SK-N-SH (cell line): ENCODE measurements at regions not wholly inside any gene's neighbourhood (a gene's known extent, or its start where the extent isn't known, plus 50 kb on each side); places are given as distances from the start of the nearest gene placed in this dataset.

Source experiments
- CTCF ChIA-PET: fragments of 300-600, 350-600 bp; formaldehyde crosslinking; extraction: SDS; loops from one replicate; lab custom pipeline; 2021; lab: Yijun Ruan, JAX
- POLR2A ChIA-PET: fragments of 350-600 bp; sonication (Branson Sonifier 250); formaldehyde crosslinking; extraction: SDS; loops from one replicate; lab custom pipeline; 2020; ENCODE audit warnings: antibody characterized with exemption, inconsistent platforms; lab: Yijun Ruan, JAX
- DNase-seq: peaks from one replicate; pipeline ENCODE4 v3.0.0; 2012
- H2AFZ ChIP-seq: fragments of 200-600 bp; sonication (generic); 2 replicates; pipeline ENCODE4 v1.8.1; 2016; ENCODE audit warnings: antibody characterized with exemption, mild to moderate bottlenecking, low read depth
- H3F3A ChIP-seq: fragments of 200-600 bp; sonication (generic); replicated peaks from 2 replicates; pipeline ENCODE3; 2016; ENCODE audit warnings: antibody characterized with exemption, mild to moderate bottlenecking; ENCODE audit not compliant: insufficient read depth
- H3K27ac ChIP-seq, 2 experiments: fragments of 200-500 bp in 1 of 2; fragments of 200-600 bp in 1 of 2; sonication (Bioruptor generic) in 1 of 2; sonication (generic), shearing (Covaris generic) in 1 of 2; 2 replicates each; pipeline versions ENCODE4 v1.5.1 to v1.6.1; 2014 to 2016; ENCODE audit warnings: low read depth in 2 of 2, inconsistent platforms in 1 of 2, low read length in 1 of 2, mild to moderate bottlenecking in 1 of 2, mixed read lengths in 1 of 2
- H3K27me3 ChIP-seq: fragments of 200-600 bp; sonication (generic), shearing (Covaris generic); 2 replicates; pipeline ENCODE4 v1.6.1; 2016; ENCODE audit warnings: mixed run types; ENCODE audit not compliant: insufficient read depth
- H3K36me3 ChIP-seq, 2 experiments: fragments of 200-500 bp in 1 of 2; fragments of 200-600 bp in 1 of 2; sonication (Bioruptor generic) in 1 of 2; sonication (generic) in 1 of 2; replicated peaks in 1 of 2; 2 replicates each; pipeline versions ENCODE3 to v1.5.1; 2014 to 2016; ENCODE audit warnings: low read length in 1 of 2, mild to moderate bottlenecking in 1 of 2; ENCODE audit not compliant: insufficient read depth in 2 of 2, control insufficient read depth in 1 of 2
- H3K4me1 ChIP-seq, 2 experiments: fragments of 200-500 bp in 1 of 2; fragments of 200-600 bp in 1 of 2; sonication (Bioruptor generic) in 1 of 2; sonication (generic), shearing (Covaris generic) in 1 of 2; 2 replicates each; pipeline versions ENCODE4 v1.5.1 to v1.6.1; 2014 to 2016; ENCODE audit warnings: low read depth in 1 of 2, low read length in 1 of 2, mixed run types in 1 of 2; ENCODE audit not compliant: insufficient read depth in 2 of 2, control insufficient read depth in 1 of 2
- H3K4me2 ChIP-seq: fragments of 200-600 bp; sonication (generic), shearing (Covaris generic); 2 replicates; pipeline ENCODE4 v1.6.1; 2017; ENCODE audit warnings: mixed run types
- H3K4me3 ChIP-seq, 2 experiments: fragments of 200-500 bp in 1 of 2; fragments of 200-600 bp in 1 of 2; sonication (Bioruptor generic) in 1 of 2; sonication (generic), shearing (Covaris generic) in 1 of 2; 2 replicates each; pipeline versions ENCODE4 v1.5.1 to v1.8.1; 2014 to 2016; ENCODE audit warnings: low read depth in 2 of 2, inconsistent platforms in 1 of 2, low read length in 1 of 2, mild to moderate bottlenecking in 1 of 2, mixed read lengths in 1 of 2, moderate library complexity in 1 of 2
- H3K79me2 ChIP-seq: fragments of 200-600 bp; sonication (generic); 2 replicates; pipeline ENCODE4 v1.8.1; 2017; ENCODE audit warnings: mild to moderate bottlenecking; ENCODE audit not compliant: insufficient read depth
- H3K9ac ChIP-seq: fragments of 200-600 bp; sonication (generic); 2 replicates; pipeline ENCODE4 v1.6.1; 2017; ENCODE audit warnings: mixed run types
- H3K9me2 ChIP-seq: fragments of 200-600 bp; sonication (generic); 2 replicates; pipeline ENCODE4 v1.6.1; 2017; ENCODE audit warnings: mixed run types
- H3K9me3 ChIP-seq: fragments of 200-600 bp; sonication (generic); 2 replicates; pipeline ENCODE4 v1.6.1; 2017; ENCODE audit warnings: mixed run types, mild to moderate bottlenecking, moderate library complexity
- H4K20me1 ChIP-seq: fragments of 200-600 bp; sonication (generic); 2 replicates; pipeline ENCODE4 v1.6.1; 2017; ENCODE audit warnings: mild to moderate bottlenecking, mixed run types; ENCODE audit not compliant: insufficient read depth
- EZH2phosphoT487 ChIP-seq: fragments of 200-600 bp; sonication (generic); IDR thresholded peaks from 2 replicates; pipeline ENCODE4 v1.6.1; 2017; ENCODE audit warnings: low read depth, mixed run types, mild to moderate bottlenecking, antibody characterized with exemption, moderate library complexity, borderline replicate concordance
- FOSL2 ChIP-seq: IDR thresholded peaks from 2 replicates; pipeline ENCODE4 v1.4.0; 2012; ENCODE audit warnings: low read depth, mild to moderate bottlenecking, moderate library complexity, borderline replicate concordance
- FOXM1 ChIP-seq: IDR thresholded peaks from 2 replicates; pipeline ENCODE4 v1.4.0; 2012; ENCODE audit warnings: low read depth, mild to moderate bottlenecking
- GABPA ChIP-seq: IDR thresholded peaks from 2 replicates; pipeline ENCODE4 v1.4.0; 2012; ENCODE audit warnings: low read depth, mild to moderate bottlenecking
- GATA2 ChIP-seq: sonication (generic); formaldehyde crosslinking; IDR thresholded peaks from 2 replicates; pipeline ENCODE4 v1.5.0; 2020; ENCODE audit warnings: mild to moderate bottlenecking, missing genetic modification reagents
- IRF3 ChIP-seq: fragments of 150-350 bp; IDR thresholded peaks from 2 replicates; pipeline ENCODE4 v1.6.1; 2016; ENCODE audit warnings: mild to moderate bottlenecking, low read depth, low read length
- POLR2AphosphoS5 ChIP-seq: IDR thresholded peaks from 2 replicates; pipeline ENCODE4 v1.6.1; 2012; ENCODE audit warnings: low read depth, low read length
- RAD21 ChIP-seq: IDR thresholded peaks from 2 replicates; pipeline ENCODE4 v1.6.1; 2012; ENCODE audit warnings: mild to moderate bottlenecking, low read length
- RCOR1 ChIP-seq: fragments of 150-350 bp; IDR thresholded peaks from 2 replicates; pipeline ENCODE4 v1.6.1; 2017; ENCODE audit warnings: antibody characterized with exemption, low read length
- SIN3A ChIP-seq: IDR thresholded peaks from 2 replicates; pipeline ENCODE4 v1.6.1; 2012; ENCODE audit warnings: low read depth, mild to moderate bottlenecking, low read length, moderate library complexity, borderline replicate concordance
- SMC3 ChIP-seq: IDR thresholded peaks from 2 replicates; pipeline ENCODE4 v1.6.1; 2012; ENCODE audit warnings: low read depth, low read length, improper control_type of control experiment
- TAF1 ChIP-seq: IDR thresholded peaks from 2 replicates; pipeline ENCODE4 v1.6.1; 2012; ENCODE audit warnings: low read depth, mild to moderate bottlenecking, low read length, moderate library complexity, borderline replicate concordance
- TEAD4 ChIP-seq: IDR thresholded peaks from 2 replicates; pipeline ENCODE4 v1.4.0; 2012; ENCODE audit warnings: mild to moderate bottlenecking, borderline replicate concordance; ENCODE audit not compliant: insufficient read depth
- USF1 ChIP-seq: IDR thresholded peaks from 2 replicates; pipeline ENCODE4 v1.4.0; 2012; ENCODE audit warnings: low read depth, borderline replicate concordance
- USF2 ChIP-seq: fragments of 150-350 bp; IDR thresholded peaks from 2 replicates; pipeline ENCODE4 v1.6.1; 2017; ENCODE audit warnings: antibody characterized with exemption, low read length, low read depth, borderline replicate concordance
- WGBS: methylation state at CpG from one replicate; pipeline ENCODE4 v1.1.6; 2017; ENCODE audit warnings: low lambda C conversion rate; 5-methylcytosine and 5-hydroxymethylcytosine counted together

GRCh38 chr5:90193185-90193822, 216.3 kb downstream of the CETN3 start:
- Histone ChIP-seq H3K27me3 (no peaks in the 10 kb centered on the region), H3K4me3 (no peak overlapping the region), H3F3A (no peaks in the 10 kb centered on the region), H4K20me1 (no peaks in the 10 kb centered on the region)
- 73% methylated on average over 1 of the region's 2 CpGs for WGBS
- no peak for TF ChIP-seq RAD21
- TF ChIP-seq USF2 = no peak
- no peak for TF ChIP-seq USF1
- TF ChIP-seq TEAD4 = no peak
- TF ChIP-seq EZH2phosphoT487 = no peak
- TF ChIP-seq GABPA = no peak
- TF ChIP-seq SIN3A = no peak
- no peak for TF ChIP-seq IRF3
- no peak for TF ChIP-seq FOSL2
- TF ChIP-seq RCOR1 = no peak
- TF ChIP-seq POLR2AphosphoS5 = no peak
- TF ChIP-seq FOXM1 = no peak
- TF ChIP-seq TAF1 = no peak
- no peak for TF ChIP-seq SMC3
- TF ChIP-seq GATA2 (CRISPR knock-in tag) = no peak
- TF ChIP-seq, all 33 proteins: peak for 0
- DNase-seq = no peak
- Histone ChIP-seq H3K36me3 (no peaks in the 10 kb centered on the region), H3K9ac (no peak overlapping the region), H3K27ac (no peak overlapping the region), H3K9me2 (no peaks in the 10 kb centered on the region), H3K9me3 (no peaks in the 10 kb centered on the region), H2AFZ (no peak overlapping the region), H3K4me2 (no peak overlapping the region), H3K79me2 (no peaks in the 10 kb centered on the region), H3K4me1 (peaks cover 0 to 4% of the 10 kb centered on the region in 2 experiments; a peak in 2 of 4 replicates)
- CTCF ChIA-PET = no interaction called here
- POLR2A ChIA-PET = no interaction called here
